Right hindlimb (tissue), 1 donor: ENCODE measurements at regions not wholly inside any gene's neighbourhood (a gene's known extent, or its start where the extent isn't known, plus 50 kb on each side); places are given as distances from the start of the nearest gene placed in this dataset.

ENCODE experiments used
- DNase-seq: peaks from one replicate; pipeline ENCODE4 v3.0.0-alpha.2; 2018

- no peak for DNase-seq
Measured at GRCh38 chr4:15376594-15376993, 51.2 kb upstream of the C1QTNF7 start.
